Neuron (in vitro differentiated cells): ENCODE measurements at regions not wholly inside any gene's neighbourhood (a gene's known extent, or its start where the extent isn't known, plus 50 kb on each side); places are given as distances from the start of the nearest gene placed in this dataset.

Experiments
- H2AFZ ChIP-seq: one replicate; pipeline ENCODE4 v1.6.1; 2013; ENCODE audit warnings: low read depth, mild to moderate bottlenecking, inconsistent platforms, low read length, moderate library complexity
- H3K27me3 ChIP-seq: one replicate; pipeline ENCODE4 v1.6.1; 2013; ENCODE audit warnings: low read length; ENCODE audit not compliant: insufficient read depth
- H3K36me3 ChIP-seq: one replicate; pipeline ENCODE4 v1.6.1; 2013; ENCODE audit warnings: low read length; ENCODE audit not compliant: insufficient read depth
- H3K4me1 ChIP-seq: one replicate; pipeline ENCODE4 v1.6.1; 2013; ENCODE audit warnings: low read length; ENCODE audit not compliant: insufficient read depth
- H3K4me3 ChIP-seq: 2 replicates; pipeline ENCODE4 v1.5.1; 2013; ENCODE audit warnings: mild to moderate bottlenecking, low read length, moderate library complexity
- H3K9me3 ChIP-seq: one replicate; pipeline ENCODE4 v1.6.1; 2013; ENCODE audit warnings: low read length

DNA sequence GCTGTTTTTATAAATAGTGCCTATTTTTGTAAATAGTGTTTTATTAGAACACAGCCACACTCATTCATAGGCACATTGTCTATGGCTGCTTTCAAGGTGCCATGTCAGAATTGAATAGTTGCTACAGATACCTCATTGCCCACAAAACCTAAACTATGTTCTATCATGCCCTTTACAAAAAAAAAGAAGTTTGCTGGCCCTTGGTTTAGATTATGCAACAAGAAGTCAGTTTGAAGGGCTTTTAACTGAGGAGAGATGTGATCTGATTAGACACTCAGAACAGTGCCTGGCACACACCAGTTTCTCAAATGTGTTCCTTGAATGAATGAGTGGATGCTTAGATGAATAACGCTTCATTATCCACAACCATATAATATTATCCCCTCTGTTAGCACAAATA, 366.1 kb downstream of the MAFB start:
- Histone ChIP-seq H3K4me3 (no peak overlapping the region), H3K36me3 (no peaks in the 10 kb centered on the region), H3K27me3 (no peaks in the 10 kb centered on the region), H3K4me1 (no peaks in the 10 kb centered on the region), H2AFZ (no peak overlapping the region), H3K9me3 (no peaks in the 10 kb centered on the region)

GRCh38 chr20:40320517-40321011, 368.5 kb downstream of the MAFB start:
- Histone ChIP-seq H2AFZ (no peak overlapping the region), H3K9me3 (no peaks in the 10 kb centered on the region), H3K27me3 (no peaks in the 10 kb centered on the region), H3K36me3 (no peaks in the 10 kb centered on the region), H3K4me3 (no peak overlapping the region), H3K4me1 (no peaks in the 10 kb centered on the region)

GRCh38 chr20:40319741-40320516, 369.1 kb downstream of the MAFB start:
- Histone ChIP-seq H3K27me3 (no peaks in the 10 kb centered on the region), H3K4me1 (no peaks in the 10 kb centered on the region), H3K4me3 (no peak overlapping the region), H3K9me3 (no peaks in the 10 kb centered on the region), H2AFZ (no peak overlapping the region), H3K36me3 (no peaks in the 10 kb centered on the region)

DNA sequence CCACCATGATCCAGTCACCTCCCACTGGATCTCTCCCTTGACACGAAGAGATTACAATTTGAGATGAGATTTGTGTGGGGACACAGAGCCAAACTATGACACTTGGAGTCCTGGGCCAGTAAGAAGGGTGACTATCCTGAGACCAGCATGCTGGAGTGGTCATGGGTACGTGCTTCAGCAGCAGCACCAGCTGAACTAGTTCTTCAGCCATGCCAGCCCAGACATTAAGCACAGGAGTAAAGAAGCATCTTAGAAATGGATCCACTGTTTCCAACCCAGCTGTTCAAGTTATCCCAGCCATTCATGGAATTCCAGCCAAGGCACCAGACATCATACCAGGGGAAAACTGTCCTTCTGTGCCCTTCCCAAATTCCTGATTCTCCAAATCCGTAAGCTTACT, 370.0 kb downstream of the MAFB start:
- Histone ChIP-seq H3K4me1 (no peaks in the 10 kb centered on the region), H3K4me3 (no peak overlapping the region), H2AFZ (no peak overlapping the region), H3K36me3 (no peaks in the 10 kb centered on the region), H3K9me3 (no peaks in the 10 kb centered on the region), H3K27me3 (no peaks in the 10 kb centered on the region)

DNA sequence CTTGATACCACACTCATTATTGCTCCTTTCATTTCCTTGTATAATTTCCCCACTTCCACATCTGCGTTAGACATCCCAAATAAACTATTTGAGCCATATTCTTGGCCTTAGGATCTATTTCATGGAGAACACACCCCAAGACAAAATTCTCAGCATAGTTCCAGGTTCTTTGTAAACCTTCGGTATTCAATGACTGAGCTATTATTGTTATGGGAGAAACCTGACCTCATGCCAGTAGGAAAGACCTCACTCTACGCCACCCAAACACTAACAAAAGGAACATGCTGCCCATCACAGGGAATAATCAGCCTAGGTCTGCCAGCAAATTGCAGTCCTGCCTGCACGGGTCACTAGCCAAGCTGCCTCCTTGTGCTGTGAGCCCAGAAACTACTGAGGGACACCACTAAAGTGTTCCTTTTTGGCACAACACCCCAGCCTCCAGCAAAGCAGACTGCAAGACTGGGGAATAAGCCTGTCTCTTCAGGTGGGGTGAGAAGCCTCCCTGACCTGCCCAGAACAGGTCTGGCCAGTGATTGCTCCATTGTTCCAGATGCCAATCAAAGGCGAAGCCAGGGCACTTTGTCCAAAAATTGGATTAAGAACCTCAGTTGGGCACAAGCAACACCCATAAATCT, 371.8 kb downstream of the MAFB start:
- Histone ChIP-seq H3K36me3 (no peaks in the 10 kb centered on the region), H2AFZ (no peak overlapping the region), H3K4me1 (no peaks in the 10 kb centered on the region), H3K27me3 (no peaks in the 10 kb centered on the region), H3K9me3 (no peaks in the 10 kb centered on the region), H3K4me3 (no peak overlapping the region)

DNA sequence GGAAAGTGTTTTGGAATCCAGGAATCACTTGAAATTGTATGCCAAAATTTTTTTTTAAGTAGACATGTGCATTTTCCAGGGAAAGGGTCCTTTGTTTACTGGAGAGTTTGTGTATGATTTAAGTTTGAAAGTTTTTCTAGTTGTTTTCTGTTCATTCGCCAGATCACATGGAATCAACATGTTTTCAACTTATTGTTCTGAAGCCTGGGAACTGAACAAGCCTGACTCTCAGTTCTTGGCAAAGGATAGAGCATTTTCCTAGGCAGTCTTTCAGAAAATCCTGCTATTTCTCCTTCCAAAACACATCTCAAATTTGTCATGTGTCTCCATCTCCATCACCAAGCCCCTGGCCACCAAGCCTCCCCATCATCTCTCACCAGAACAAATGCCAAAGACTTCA, 374.8 kb downstream of the MAFB start:
- Histone ChIP-seq H3K9me3 (no peaks in the 10 kb centered on the region), H3K27me3 (no peaks in the 10 kb centered on the region), H2AFZ (no peak overlapping the region), H3K4me3 (no peak overlapping the region), H3K4me1 (no peaks in the 10 kb centered on the region), H3K36me3 (no peaks in the 10 kb centered on the region)

DNA sequence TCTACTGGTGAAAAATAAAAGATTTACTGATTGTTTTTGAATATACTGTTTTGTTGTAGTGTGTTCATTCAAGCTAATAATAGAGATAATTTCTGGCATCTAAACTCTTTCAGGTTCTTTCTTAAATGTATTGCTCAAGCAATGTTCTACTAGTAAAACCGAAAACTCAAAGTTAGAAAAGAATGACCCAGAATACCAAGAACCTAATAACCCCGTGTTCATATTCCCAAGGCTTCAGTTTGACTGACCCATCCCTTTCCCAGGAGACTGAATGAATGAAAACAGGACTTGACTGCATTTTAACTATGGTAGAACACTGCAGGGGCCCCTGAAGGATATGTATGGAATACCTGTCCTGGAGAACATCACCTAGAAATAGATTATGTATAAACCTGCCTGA, 375.3 kb downstream of the MAFB start:
- H3K9me3 ChIP-seq = no peaks in the 10 kb centered on the region
- no peak overlapping the region for H3K4me3 ChIP-seq
- no peaks in the 10 kb centered on the region for H3K36me3 ChIP-seq
- H3K27me3 ChIP-seq = no peaks in the 10 kb centered on the region
- no peak overlapping the region for H2AFZ ChIP-seq
- no peaks in the 10 kb centered on the region for H3K4me1 ChIP-seq

- no peaks in the 10 kb centered on the region for H3K27me3 ChIP-seq
These were observed 379.3 kb downstream of the MAFB start for GRCh38 chr20:40309731-40310130.

GRCh38 chr20:40307997-40308396, 381.0 kb downstream of the MAFB start:
- no peak overlapping the region for H2AFZ ChIP-seq
- no peaks in the 10 kb centered on the region for H3K36me3 ChIP-seq
- no peak overlapping the region for H3K4me3 ChIP-seq
- H3K27me3 ChIP-seq = no peaks in the 10 kb centered on the region
- no peaks in the 10 kb centered on the region for H3K9me3 ChIP-seq
- H3K4me1 ChIP-seq = no peaks in the 10 kb centered on the region

More at GRCh38 chr20:40309731-40310130, 379.3 kb downstream of the MAFB start:
- Histone ChIP-seq H3K4me1 (no peaks in the 10 kb centered on the region), H3K4me3 (no peak overlapping the region), H2AFZ (no peak overlapping the region), H3K36me3 (no peaks in the 10 kb centered on the region), H3K9me3 (no peaks in the 10 kb centered on the region)

DNA sequence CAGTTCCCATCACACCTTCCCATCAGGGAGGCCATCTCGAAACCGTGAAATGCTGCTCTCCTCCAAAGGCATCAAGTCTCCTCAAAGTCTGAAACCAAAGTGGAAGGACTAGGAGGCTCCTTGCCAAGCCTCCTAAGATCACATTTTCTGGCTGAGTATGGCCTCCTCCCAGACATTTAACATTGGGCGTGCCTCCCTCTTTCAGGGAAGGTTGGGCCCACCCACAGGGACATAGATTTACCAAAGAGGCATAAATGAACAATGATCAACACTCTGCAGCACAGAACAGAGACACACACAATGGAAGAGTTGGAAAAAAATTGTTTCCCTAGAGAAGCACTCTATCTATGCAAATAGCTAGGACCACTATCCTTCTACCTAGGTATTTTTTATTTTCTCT, 381.8 kb downstream of the MAFB start:
- Histone ChIP-seq H3K4me1 (no peaks in the 10 kb centered on the region), H3K27me3 (no peaks in the 10 kb centered on the region), H3K36me3 (no peaks in the 10 kb centered on the region), H2AFZ (no peak overlapping the region), H3K4me3 (no peak overlapping the region), H3K9me3 (no peaks in the 10 kb centered on the region)

DNA sequence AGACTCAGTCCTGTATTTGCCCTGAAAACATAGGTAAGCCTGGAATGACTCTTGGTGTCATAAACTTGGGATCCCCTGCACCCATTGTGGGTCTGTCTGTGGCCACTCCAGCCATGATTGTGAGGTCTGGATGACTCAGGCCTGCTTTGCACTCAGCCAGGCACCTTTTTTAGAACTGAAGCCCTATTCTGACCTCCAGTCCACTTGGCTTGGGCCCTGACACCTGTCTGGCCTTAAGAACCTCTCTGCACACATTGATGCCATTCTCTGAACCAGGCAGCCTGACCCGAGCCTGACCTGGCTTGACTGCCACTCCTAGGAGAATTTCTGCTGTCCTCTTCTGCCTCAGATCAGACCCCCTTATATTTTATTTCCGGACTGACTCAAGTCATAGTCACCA, 383.7 kb downstream of the MAFB start:
- Histone ChIP-seq H3K36me3 (no peaks in the 10 kb centered on the region), H3K27me3 (no peaks in the 10 kb centered on the region), H3K4me1 (no peaks in the 10 kb centered on the region), H3K4me3 (no peak overlapping the region), H3K9me3 (no peaks in the 10 kb centered on the region), H2AFZ (no peak overlapping the region)

- Histone ChIP-seq H3K9me3 (no peaks in the 10 kb centered on the region), H3K4me3 (no peak overlapping the region), H3K4me1 (no peaks in the 10 kb centered on the region), H2AFZ (no peak overlapping the region), H3K27me3 (no peaks in the 10 kb centered on the region), H3K36me3 (no peaks in the 10 kb centered on the region)
These were observed 384.9 kb downstream of the MAFB start for GRCh38 chr20:40304119-40304613.

DNA sequence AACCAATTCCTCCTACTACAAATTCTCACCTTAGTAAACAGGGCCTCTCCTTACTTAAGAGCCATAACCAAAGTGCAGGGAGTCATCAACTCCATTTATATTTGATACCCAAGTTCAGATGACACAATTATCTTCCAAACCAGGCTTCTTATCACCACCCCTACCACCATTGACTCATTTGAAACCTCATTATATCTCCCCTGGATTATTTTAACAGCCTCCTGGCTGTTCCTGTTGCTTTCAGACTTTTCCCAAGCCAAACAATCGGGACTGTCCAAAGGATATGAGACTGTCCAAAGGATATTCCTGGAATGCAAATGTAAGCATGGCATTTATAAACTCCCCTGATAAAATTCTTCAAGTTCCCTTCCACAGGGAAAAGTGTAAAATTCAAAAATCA, 394.3 kb downstream of the MAFB start:
- Histone ChIP-seq H3K27me3 (no peaks in the 10 kb centered on the region), H3K36me3 (no peaks in the 10 kb centered on the region), H3K4me1 (no peaks in the 10 kb centered on the region), H3K9me3 (no peaks in the 10 kb centered on the region), H2AFZ (no peak overlapping the region), H3K4me3 (no peak overlapping the region)
